ENCODE measurements at regions not wholly inside any gene's neighbourhood (a gene's known extent, or its start where the extent isn't known, plus 50 kb on each side); places are given as distances from the start of the nearest gene placed in this dataset.

DNA sequence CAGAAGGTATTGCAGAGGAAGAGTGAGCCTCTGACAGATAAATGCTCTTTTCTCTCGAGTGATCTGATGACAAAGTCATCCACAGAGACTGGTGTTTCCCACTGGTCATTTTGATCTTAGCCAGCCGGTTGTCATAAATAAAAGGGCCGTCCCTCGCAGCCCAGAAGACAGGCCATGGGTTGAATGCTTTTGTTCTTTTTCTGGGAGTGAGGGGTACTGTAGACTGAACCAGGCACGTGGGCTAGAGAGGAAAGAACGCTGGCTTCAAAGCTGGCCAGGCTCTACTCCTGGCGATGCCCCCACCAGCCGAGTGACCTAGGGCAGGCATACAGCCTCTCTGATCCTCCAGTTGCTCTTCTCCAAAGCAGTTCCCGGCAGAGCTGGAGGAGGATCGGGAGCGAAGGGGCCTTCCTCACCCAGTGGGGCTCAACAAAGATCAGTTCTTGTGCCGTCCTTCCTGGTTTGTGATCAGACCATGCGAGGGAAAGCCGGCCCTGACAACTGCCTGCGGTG is 193.5 kb downstream of the INHBB start:
- no peak overlapping the region for H2BK120ac ChIP-seq (ENCODE audit: low read depth, low read length, poor library complexity, severe bottlenecking)
- H3K4me2 ChIP-seq (ENCODE audit: insufficient read depth, insufficient read length, low read length), result no peak overlapping the region
- no peak overlapping the region for H2AK5ac ChIP-seq (ENCODE audit: insufficient read length, low read length)
- H4K5ac ChIP-seq (ENCODE audit: insufficient read length, low read depth, low read length), result no peak overlapping the region
- no peak overlapping the region for H3K18ac ChIP-seq (ENCODE audit: insufficient read length, low read depth, low read length)
- DNase-seq, result no peak
- Mint-ChIP-seq H3K4me1 (peaks cover 4 to 20% of the 10 kb centered on the region in 2 experiments; a peak in 3 of 4 replicates), H3K27ac (no peak overlapping the region), H3K9me3 (no peaks in the 10 kb centered on the region), H3K36me3 (ENCODE audit: insufficient read depth in 1 of 3, low read depth in 3 of 3) (no peaks in the 10 kb centered on the region), H3K27me3 (ENCODE audit: low read depth) (peaks cover 85% of the 10 kb centered on the region), H3K4me3 (no peak overlapping the region)
- no peak overlapping the region for H3K4ac ChIP-seq (ENCODE audit: low read depth, low read length)
- no CpG with 5 or more reads among the region's 15 CpGs for WGBS (ENCODE audit: extremely low coverage, insufficient read length, low lambda C conversion rate)
- H3K4me1 ChIP-seq (ENCODE audit: insufficient read depth, low read length), result no peaks in the 10 kb centered on the region
- no peaks in the 10 kb centered on the region for H3K9me3 ChIP-seq (ENCODE audit: control insufficient read depth, low read depth, low read length)
- H3T11ph ChIP-seq (ENCODE audit: low read length), result no peak overlapping the region
- TF ChIP-seq, protein P1, sequence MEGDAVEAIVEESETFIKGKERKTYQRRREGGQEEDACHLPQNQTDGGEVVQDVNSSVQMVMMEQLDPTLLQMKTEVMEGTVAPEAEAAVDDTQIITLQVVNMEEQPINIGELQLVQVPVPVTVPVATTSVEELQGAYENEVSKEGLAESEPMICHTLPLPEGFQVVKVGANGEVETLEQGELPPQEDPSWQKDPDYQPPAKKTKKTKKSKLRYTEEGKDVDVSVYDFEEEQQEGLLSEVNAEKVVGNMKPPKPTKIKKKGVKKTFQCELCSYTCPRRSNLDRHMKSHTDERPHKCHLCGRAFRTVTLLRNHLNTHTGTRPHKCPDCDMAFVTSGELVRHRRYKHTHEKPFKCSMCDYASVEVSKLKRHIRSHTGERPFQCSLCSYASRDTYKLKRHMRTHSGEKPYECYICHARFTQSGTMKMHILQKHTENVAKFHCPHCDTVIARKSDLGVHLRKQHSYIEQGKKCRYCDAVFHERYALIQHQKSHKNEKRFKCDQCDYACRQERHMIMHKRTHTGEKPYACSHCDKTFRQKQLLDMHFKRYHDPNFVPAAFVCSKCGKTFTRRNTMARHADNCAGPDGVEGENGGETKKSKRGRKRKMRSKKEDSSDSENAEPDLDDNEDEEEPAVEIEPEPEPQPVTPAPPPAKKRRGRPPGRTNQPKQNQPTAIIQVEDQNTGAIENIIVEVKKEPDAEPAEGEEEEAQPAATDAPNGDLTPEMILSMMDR (conservative IDR thresholded peaks at IDR 0.05), result no peak
- H2BK12ac ChIP-seq (ENCODE audit: insufficient read length, low read depth, low read length), result no peak overlapping the region
- H3K23me2 ChIP-seq (ENCODE audit: insufficient read length, low read depth, low read length, poor library complexity, severe bottlenecking), result no peaks in the 10 kb centered on the region
- no peak overlapping the region for H2BK15ac ChIP-seq (ENCODE audit: low read depth, low read length)
- no peak overlapping the region for H3K27ac ChIP-seq (ENCODE audit: insufficient read length, low read depth, low read length)
- H3K14ac ChIP-seq (ENCODE audit: insufficient read depth, low read length), result no peak overlapping the region; the same call in 1 of the 2 replicates
- no peak overlapping the region for H3K9ac ChIP-seq (ENCODE audit: extremely low read depth, insufficient read length, low read length)
- H2BK20ac ChIP-seq (ENCODE audit: low read depth, low read length, poor library complexity, severe bottlenecking), result no peak overlapping the region
- H4K8ac ChIP-seq (replicated peaks; ENCODE audit: insufficient read length, low read depth, low read length), result no peak overlapping the region
- no peaks in the 10 kb centered on the region; the same call in 1 of the 2 replicates for H3K27me3 ChIP-seq (ENCODE audit: insufficient read depth, low read length)
- no peak overlapping the region for H2AFZ ChIP-seq (ENCODE audit: low read length)
- no peak overlapping the region for H3K23ac ChIP-seq (ENCODE audit: insufficient read length, low read depth, low read length)
- H4K91ac ChIP-seq (ENCODE audit: insufficient read length, low read depth, low read length), result no peak overlapping the region
- H3K79me1 ChIP-seq (ENCODE audit: insufficient read depth, low read depth, low read length, poor library complexity, severe bottlenecking), result no peaks in the 10 kb centered on the region
- no peaks in the 10 kb centered on the region for H4K20me1 ChIP-seq (ENCODE audit: control insufficient read depth, insufficient read depth, insufficient read length)
- no peak overlapping the region for H2BK5ac ChIP-seq (ENCODE audit: insufficient read length, low read length)
- no peaks in the 10 kb centered on the region for H3K79me2 ChIP-seq (ENCODE audit: insufficient read depth, low read length)
- H3K56ac ChIP-seq (ENCODE audit: insufficient read length, low read depth, low read length), result no peak overlapping the region

Measured in H9 (cell line).